ENCODE measurements at regions not wholly inside any gene's neighbourhood (a gene's known extent, or its start where the extent isn't known, plus 50 kb on each side); places are given as distances from the start of the nearest gene placed in this dataset.
"Not testable (repeated sequence)": the region's sequence is repeated elsewhere in the genome, so short reads cannot be mapped to it uniquely, and the experiment has no call there.

- Histone ChIP-seq H3K4me1 (ENCODE audit: control insufficient read depth, insufficient read depth, low read length) (no peaks in the 10 kb centered on the region), H3K4me3 (ENCODE audit: low read length in 2 of 2) (no peak overlapping the region), H3K27me3 (ENCODE audit: control insufficient read depth in 1 of 2, insufficient read depth in 2 of 2, low read length in 2 of 2) (no peaks in the 10 kb centered on the region), H3K36me3 (ENCODE audit: control insufficient read depth in 2 of 2, insufficient read depth in 2 of 2, low read length in 2 of 2) (no peaks in the 10 kb centered on the region), H3K9me3 (ENCODE audit: control insufficient read depth in 2 of 2, low read length in 2 of 2) (no peaks in the 10 kb centered on the region), H3K9ac (ENCODE audit: low read length in 2 of 2) (no peak overlapping the region), H3K27ac (ENCODE audit: low read length) (no peak overlapping the region)
Measured at GRCh38 chr11:26929806-26930517, 64.0 kb upstream of the FIBIN start.

GRCh38 chr11:26930518-26931247 lies 63.2 kb upstream of the FIBIN start:
- Histone ChIP-seq H3K27me3 (ENCODE audit: control insufficient read depth in 1 of 2, insufficient read depth in 2 of 2, low read length in 2 of 2) (no peaks in the 10 kb centered on the region), H3K9me3 (ENCODE audit: control insufficient read depth in 2 of 2, low read length in 2 of 2) (no peaks in the 10 kb centered on the region), H3K4me3 (ENCODE audit: low read length in 2 of 2) (no peak overlapping the region), H3K27ac (ENCODE audit: low read length) (no peak overlapping the region), H3K9ac (ENCODE audit: low read length in 2 of 2) (no peak overlapping the region), H3K36me3 (ENCODE audit: control insufficient read depth in 2 of 2, insufficient read depth in 2 of 2, low read length in 2 of 2) (no peaks in the 10 kb centered on the region), H3K4me1 (ENCODE audit: control insufficient read depth, insufficient read depth, low read length) (no peaks in the 10 kb centered on the region)

GRCh38 chr11:26931248-26931631 lies 62.7 kb upstream of the FIBIN start:
- no peak overlapping the region for H3K9ac ChIP-seq (ENCODE audit: low read length in 2 of 2)
- H3K9me3 ChIP-seq (ENCODE audit: control insufficient read depth in 2 of 2, low read length in 2 of 2), result no peaks in the 10 kb centered on the region
- no peaks in the 10 kb centered on the region for H3K36me3 ChIP-seq (ENCODE audit: control insufficient read depth in 2 of 2, insufficient read depth in 2 of 2, low read length in 2 of 2)
- H3K4me1 ChIP-seq (ENCODE audit: control insufficient read depth, insufficient read depth, low read length), result no peaks in the 10 kb centered on the region
- no peak overlapping the region for H3K4me3 ChIP-seq (ENCODE audit: low read length in 2 of 2)
- H3K27ac ChIP-seq (ENCODE audit: low read length), result no peak overlapping the region
- H3K27me3 ChIP-seq (ENCODE audit: control insufficient read depth in 1 of 2, insufficient read depth in 2 of 2, low read length in 2 of 2), result no peaks in the 10 kb centered on the region

GRCh38 chr11:26931881-26932280 lies 62.0 kb upstream of the FIBIN start:
- Histone ChIP-seq H3K36me3 (ENCODE audit: control insufficient read depth in 2 of 2, insufficient read depth in 2 of 2, low read length in 2 of 2) (no peaks in the 10 kb centered on the region), H3K4me3 (ENCODE audit: low read length in 2 of 2) (no peak overlapping the region), H3K9ac (ENCODE audit: low read length in 2 of 2) (no peak overlapping the region), H3K4me1 (ENCODE audit: control insufficient read depth, insufficient read depth, low read length) (no peaks in the 10 kb centered on the region), H3K27me3 (ENCODE audit: control insufficient read depth in 1 of 2, insufficient read depth in 2 of 2, low read length in 2 of 2) (no peaks in the 10 kb centered on the region), H3K9me3 (ENCODE audit: control insufficient read depth in 2 of 2, low read length in 2 of 2) (no peaks in the 10 kb centered on the region), H3K27ac (ENCODE audit: low read length) (no peak overlapping the region)

- Histone ChIP-seq H3K27me3 (ENCODE audit: control insufficient read depth in 1 of 2, insufficient read depth in 2 of 2, low read length in 2 of 2) (no peaks in the 10 kb centered on the region), H3K27ac (ENCODE audit: low read length) (no peak overlapping the region), H3K36me3 (ENCODE audit: control insufficient read depth in 2 of 2, insufficient read depth in 2 of 2, low read length in 2 of 2) (no peaks in the 10 kb centered on the region), H3K4me1 (ENCODE audit: control insufficient read depth, insufficient read depth, low read length) (no peaks in the 10 kb centered on the region), H3K4me3 (ENCODE audit: low read length in 2 of 2) (no peak overlapping the region), H3K9me3 (ENCODE audit: control insufficient read depth in 2 of 2, low read length in 2 of 2) (no peaks in the 10 kb centered on the region), H3K9ac (ENCODE audit: low read length in 2 of 2) (no peak overlapping the region)
Measured at GRCh38 chr11:26936109-26936508, 57.8 kb upstream of the FIBIN start.

GRCh38 chr11:26937386-26937785 lies 56.5 kb upstream of the FIBIN start:
- Histone ChIP-seq H3K36me3 (ENCODE audit: control insufficient read depth in 2 of 2, insufficient read depth in 2 of 2, low read length in 2 of 2) (no peaks in the 10 kb centered on the region), H3K4me3 (ENCODE audit: low read length in 2 of 2) (no peak overlapping the region), H3K4me1 (ENCODE audit: control insufficient read depth, insufficient read depth, low read length) (no peaks in the 10 kb centered on the region), H3K27me3 (ENCODE audit: control insufficient read depth in 1 of 2, insufficient read depth in 2 of 2, low read length in 2 of 2) (no peaks in the 10 kb centered on the region), H3K9ac (ENCODE audit: low read length in 2 of 2) (no peak overlapping the region), H3K27ac (ENCODE audit: low read length) (no peak overlapping the region), H3K9me3 (ENCODE audit: control insufficient read depth in 2 of 2, low read length in 2 of 2) (no peaks in the 10 kb centered on the region)

GRCh38 chr11:26940501-26940900 lies 53.4 kb upstream of the FIBIN start:
- not testable (repeated sequence) for H3K4me1 ChIP-seq (ENCODE audit: control insufficient read depth, insufficient read depth, low read length); H3K27me3 ChIP-seq (ENCODE audit: control insufficient read depth in 1 of 2, insufficient read depth in 2 of 2, low read length in 2 of 2); H3K4me3 ChIP-seq (ENCODE audit: low read length in 2 of 2); H3K36me3 ChIP-seq (ENCODE audit: control insufficient read depth in 2 of 2, insufficient read depth in 2 of 2, low read length in 2 of 2); H3K27ac ChIP-seq (ENCODE audit: low read length); H3K9me3 ChIP-seq (ENCODE audit: control insufficient read depth in 2 of 2, low read length in 2 of 2); H3K9ac ChIP-seq (ENCODE audit: low read length in 2 of 2)

GRCh38 chr11:26942356-26942755 lies 51.6 kb upstream of the FIBIN start:
- H3K9me3 ChIP-seq (ENCODE audit: control insufficient read depth in 2 of 2, low read length in 2 of 2), result no peaks in the 10 kb centered on the region
- H3K27me3 ChIP-seq (ENCODE audit: control insufficient read depth in 1 of 2, insufficient read depth in 2 of 2, low read length in 2 of 2), result no peaks in the 10 kb centered on the region
- H3K36me3 ChIP-seq (ENCODE audit: control insufficient read depth in 2 of 2, insufficient read depth in 2 of 2, low read length in 2 of 2), result no peaks in the 10 kb centered on the region
- H3K4me1 ChIP-seq (ENCODE audit: control insufficient read depth, insufficient read depth, low read length), result peaks cover 11% of the 10 kb centered on the region
- no peak overlapping the region for H3K4me3 ChIP-seq (ENCODE audit: low read length in 2 of 2)
- no peak overlapping the region for H3K9ac ChIP-seq (ENCODE audit: low read length in 2 of 2)
- no peak overlapping the region for H3K27ac ChIP-seq (ENCODE audit: low read length)

- no peaks in the 10 kb centered on the region for H3K36me3 ChIP-seq (ENCODE audit: control insufficient read depth in 2 of 2, insufficient read depth in 2 of 2, low read length in 2 of 2)
- no peak overlapping the region for H3K27ac ChIP-seq (ENCODE audit: low read length)
- H3K4me1 ChIP-seq (ENCODE audit: control insufficient read depth, insufficient read depth, low read length), result peaks cover 15% of the 10 kb centered on the region
- no peak overlapping the region for H3K9ac ChIP-seq (ENCODE audit: low read length in 2 of 2)
- no peaks in the 10 kb centered on the region for H3K9me3 ChIP-seq (ENCODE audit: control insufficient read depth in 2 of 2, low read length in 2 of 2)
- no peaks in the 10 kb centered on the region for H3K27me3 ChIP-seq (ENCODE audit: control insufficient read depth in 1 of 2, insufficient read depth in 2 of 2, low read length in 2 of 2)
- no peak overlapping the region for H3K4me3 ChIP-seq (ENCODE audit: low read length in 2 of 2)
Measured at GRCh38 chr11:26943636-26944035, 50.3 kb upstream of the FIBIN start.
